SK-N-SH treated with all-trans-retinoic acid at 6 μM for 48 hours (cell line): ENCODE measurements at regions not wholly inside any gene's neighbourhood (a gene's known extent, or its start where the extent isn't known, plus 50 kb on each side); places are given as distances from the start of the nearest gene placed in this dataset.

ENCODE experiments used
- ESRRG ChIP-seq: fragments of 250-450 bp; sonication (Bioruptor Pico); IDR thresholded peaks from 2 replicates; pipeline ENCODE4 v1.6.1; 2021; ENCODE audit warnings: mild to moderate bottlenecking
- ZNF8 ChIP-seq: fragments of 450-650 bp; formaldehyde crosslinking; IDR thresholded peaks from 2 replicates; pipeline ENCODE4 v1.5.0; 2020; ENCODE audit warnings: mild to moderate bottlenecking, moderate library complexity

- TF ChIP-seq ESRRG (CRISPR knock-in tag) (no peak), ZNF8 (CRISPR knock-in tag) (no peak)
Measured at GRCh38 chr6:33935439-33936080, 131.8 kb upstream of the MLN start.
